ENCODE measurements at regions not wholly inside any gene's neighbourhood (a gene's known extent, or its start where the extent isn't known, plus 50 kb on each side); places are given as distances from the start of the nearest gene placed in this dataset.
"Not testable (repeated sequence)": the region's sequence is repeated elsewhere in the genome, so short reads cannot be mapped to it uniquely, and the experiment has no call there.

- TF ChIP-seq, protein P1, sequence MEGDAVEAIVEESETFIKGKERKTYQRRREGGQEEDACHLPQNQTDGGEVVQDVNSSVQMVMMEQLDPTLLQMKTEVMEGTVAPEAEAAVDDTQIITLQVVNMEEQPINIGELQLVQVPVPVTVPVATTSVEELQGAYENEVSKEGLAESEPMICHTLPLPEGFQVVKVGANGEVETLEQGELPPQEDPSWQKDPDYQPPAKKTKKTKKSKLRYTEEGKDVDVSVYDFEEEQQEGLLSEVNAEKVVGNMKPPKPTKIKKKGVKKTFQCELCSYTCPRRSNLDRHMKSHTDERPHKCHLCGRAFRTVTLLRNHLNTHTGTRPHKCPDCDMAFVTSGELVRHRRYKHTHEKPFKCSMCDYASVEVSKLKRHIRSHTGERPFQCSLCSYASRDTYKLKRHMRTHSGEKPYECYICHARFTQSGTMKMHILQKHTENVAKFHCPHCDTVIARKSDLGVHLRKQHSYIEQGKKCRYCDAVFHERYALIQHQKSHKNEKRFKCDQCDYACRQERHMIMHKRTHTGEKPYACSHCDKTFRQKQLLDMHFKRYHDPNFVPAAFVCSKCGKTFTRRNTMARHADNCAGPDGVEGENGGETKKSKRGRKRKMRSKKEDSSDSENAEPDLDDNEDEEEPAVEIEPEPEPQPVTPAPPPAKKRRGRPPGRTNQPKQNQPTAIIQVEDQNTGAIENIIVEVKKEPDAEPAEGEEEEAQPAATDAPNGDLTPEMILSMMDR (conservative IDR thresholded peaks at IDR 0.05; ENCODE audit: low read length), result not testable (repeated sequence)
- not testable (repeated sequence) for TF ChIP-seq EZH2phosphoT487 (IDR thresholded peaks at IDR 0.05; ENCODE audit: borderline replicate concordance)
These were observed 210.6 kb downstream of the OTOL1 start for GRCh38 chr3:161707253-161707652.

Measured in Loucy (cell line).